HG03432 (cell line): ENCODE measurements at regions not wholly inside any gene's neighbourhood (a gene's known extent, or its start where the extent isn't known, plus 50 kb on each side); places are given as distances from the start of the nearest gene placed in this dataset.

Experiments used
- ATAC-seq: cut with Tn5 transposase; IDR thresholded peaks from one replicate; pipeline ENCODE4 v1.9.1; 2021; ENCODE audit warnings: mild to moderate bottlenecking, moderate library complexity; ENCODE audit not compliant: unreplicated experiment

- no peak for ATAC-seq
Measured at GRCh38 chr3:124588794-124589193, 141.5 kb upstream of the UMPS start.

- no peak for ATAC-seq
Measured at GRCh38 chr3:124591699-124592098, 138.6 kb upstream of the UMPS start.

GRCh38 chr3:124592658-124593441 is 137.4 kb upstream of the UMPS start:
- peak; percentile 78 for ATAC-seq

GRCh38 chr3:124593442-124593829 is 136.8 kb upstream of the UMPS start:
- ATAC-seq, result no peak

GRCh38 chr3:124594581-124594980 is 135.7 kb upstream of the UMPS start:
- ATAC-seq, result no peak

GRCh38 chr3:124597273-124597672 is 133.0 kb upstream of the UMPS start:
- ATAC-seq, result no peak

GRCh38 chr3:124597979-124598378 is 132.3 kb upstream of the UMPS start:
- ATAC-seq, result no peak

GRCh38 chr3:124599147-124599765 is 131.0 kb upstream of the UMPS start:
- no peak for ATAC-seq

- no peak for ATAC-seq
Measured at GRCh38 chr3:124599779-124600693, 130.2 kb upstream of the UMPS start.

- ATAC-seq, result no peak
Measured at GRCh38 chr3:124600765-124601164, 129.5 kb upstream of the UMPS start.

GRCh38 chr3:124601190-124601589 is 129.1 kb upstream of the UMPS start:
- no peak for ATAC-seq

GRCh38 chr3:124602980-124603627 is 127.1 kb upstream of the UMPS start:
- no peak for ATAC-seq

- no peak for ATAC-seq
Measured at GRCh38 chr3:124605781-124606579, 124.3 kb upstream of the UMPS start.

- no peak for ATAC-seq
Measured at GRCh38 chr3:124607163-124607562, 123.1 kb upstream of the UMPS start.

GRCh38 chr3:124609402-124609801 is 120.8 kb upstream of the UMPS start:
- no peak for ATAC-seq

- ATAC-seq, result no peak
Measured at GRCh38 chr3:124610130-124610529, 120.1 kb upstream of the UMPS start.

- no peak for ATAC-seq
Measured at GRCh38 chr3:124611520-124611919, 118.7 kb upstream of the UMPS start.

GRCh38 chr3:124615896-124616543 is 114.2 kb upstream of the UMPS start:
- no peak for ATAC-seq

- ATAC-seq, result no peak
Measured at GRCh38 chr3:124617177-124617576, 113.1 kb upstream of the UMPS start.
